ENCODE measurements at regions not wholly inside any gene's neighbourhood (a gene's known extent, or its start where the extent isn't known, plus 50 kb on each side); places are given as distances from the start of the nearest gene placed in this dataset.
A peak's percentile ranks its signal among the peaks of the same experiment; 100 is the strongest.

DNA sequence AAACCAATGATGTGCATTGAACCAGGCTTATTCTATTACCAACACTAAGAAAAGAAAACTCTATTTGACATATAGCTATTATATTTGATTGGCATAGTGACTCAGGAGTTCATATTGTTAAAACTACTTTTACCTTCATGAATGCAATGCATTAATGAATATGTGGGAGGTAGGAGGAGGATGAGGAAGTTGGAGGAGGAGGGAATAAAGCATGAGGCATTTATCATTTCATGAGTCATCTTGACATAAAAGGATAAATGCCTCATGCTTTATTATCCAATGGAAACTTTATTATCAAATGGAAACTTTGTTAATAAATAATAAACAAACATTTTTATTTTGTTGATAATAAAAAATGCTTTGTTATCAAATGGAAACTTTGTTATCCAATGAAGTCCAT is 116.5 kb downstream of the SPRY2 start:
- intact Hi-C loops (cut with micrococcal nuclease; ENCODE audit: unreplicated experiment) = no loop called here
- H3K4me2 ChIP-seq = no peak overlapping the region
- no peaks in the 10 kb centered on the region for H3K27me3 ChIP-seq (ENCODE audit: insufficient read depth, low read depth)
- DNase-seq = peak in 1 of 2 experiments; percentile 60
- POLR2A ChIA-PET (ENCODE audit: unreplicated experiment) = no interaction called here
- no peak overlapping the region for H2AFZ ChIP-seq
- CTCF ChIA-PET = interaction anchor here (0.6 kb wide), 1 partner anchor 95 kb away, joined by 10 read pairs; no protein-coding TSS in a partner anchor
- H3K4me1 ChIP-seq (replicated peaks; ENCODE audit: insufficient read depth) = no peaks in the 10 kb centered on the region
- no peaks in the 10 kb centered on the region for H3K36me3 ChIP-seq (ENCODE audit: low read depth)
- no peaks in the 10 kb centered on the region for H3F3A ChIP-seq (ENCODE audit: insufficient read depth, low read depth)
- H4K20me1 ChIP-seq (ENCODE audit: insufficient read depth) = no peaks in the 10 kb centered on the region
- no peak overlapping the region for H3K4me3 ChIP-seq
- H3K9me3 ChIP-seq (ENCODE audit: insufficient read depth, low read depth) = no peaks in the 10 kb centered on the region
- H3K9me2 ChIP-seq (ENCODE audit: insufficient read depth) = no peaks in the 10 kb centered on the region
- no peak overlapping the region for H3K27ac ChIP-seq
- no peaks in the 10 kb centered on the region for H3K79me2 ChIP-seq (ENCODE audit: low read depth)
- TF ChIP-seq, protein P1, sequence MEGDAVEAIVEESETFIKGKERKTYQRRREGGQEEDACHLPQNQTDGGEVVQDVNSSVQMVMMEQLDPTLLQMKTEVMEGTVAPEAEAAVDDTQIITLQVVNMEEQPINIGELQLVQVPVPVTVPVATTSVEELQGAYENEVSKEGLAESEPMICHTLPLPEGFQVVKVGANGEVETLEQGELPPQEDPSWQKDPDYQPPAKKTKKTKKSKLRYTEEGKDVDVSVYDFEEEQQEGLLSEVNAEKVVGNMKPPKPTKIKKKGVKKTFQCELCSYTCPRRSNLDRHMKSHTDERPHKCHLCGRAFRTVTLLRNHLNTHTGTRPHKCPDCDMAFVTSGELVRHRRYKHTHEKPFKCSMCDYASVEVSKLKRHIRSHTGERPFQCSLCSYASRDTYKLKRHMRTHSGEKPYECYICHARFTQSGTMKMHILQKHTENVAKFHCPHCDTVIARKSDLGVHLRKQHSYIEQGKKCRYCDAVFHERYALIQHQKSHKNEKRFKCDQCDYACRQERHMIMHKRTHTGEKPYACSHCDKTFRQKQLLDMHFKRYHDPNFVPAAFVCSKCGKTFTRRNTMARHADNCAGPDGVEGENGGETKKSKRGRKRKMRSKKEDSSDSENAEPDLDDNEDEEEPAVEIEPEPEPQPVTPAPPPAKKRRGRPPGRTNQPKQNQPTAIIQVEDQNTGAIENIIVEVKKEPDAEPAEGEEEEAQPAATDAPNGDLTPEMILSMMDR (conservative IDR thresholded peaks at IDR 0.05) = no peak
- no peak for TF ChIP-seq EZH2 (IDR thresholded peaks at IDR 0.05; ENCODE audit: low read depth)
- BruUV-seq (replicated peaks) = no TSS peak

DNA sequence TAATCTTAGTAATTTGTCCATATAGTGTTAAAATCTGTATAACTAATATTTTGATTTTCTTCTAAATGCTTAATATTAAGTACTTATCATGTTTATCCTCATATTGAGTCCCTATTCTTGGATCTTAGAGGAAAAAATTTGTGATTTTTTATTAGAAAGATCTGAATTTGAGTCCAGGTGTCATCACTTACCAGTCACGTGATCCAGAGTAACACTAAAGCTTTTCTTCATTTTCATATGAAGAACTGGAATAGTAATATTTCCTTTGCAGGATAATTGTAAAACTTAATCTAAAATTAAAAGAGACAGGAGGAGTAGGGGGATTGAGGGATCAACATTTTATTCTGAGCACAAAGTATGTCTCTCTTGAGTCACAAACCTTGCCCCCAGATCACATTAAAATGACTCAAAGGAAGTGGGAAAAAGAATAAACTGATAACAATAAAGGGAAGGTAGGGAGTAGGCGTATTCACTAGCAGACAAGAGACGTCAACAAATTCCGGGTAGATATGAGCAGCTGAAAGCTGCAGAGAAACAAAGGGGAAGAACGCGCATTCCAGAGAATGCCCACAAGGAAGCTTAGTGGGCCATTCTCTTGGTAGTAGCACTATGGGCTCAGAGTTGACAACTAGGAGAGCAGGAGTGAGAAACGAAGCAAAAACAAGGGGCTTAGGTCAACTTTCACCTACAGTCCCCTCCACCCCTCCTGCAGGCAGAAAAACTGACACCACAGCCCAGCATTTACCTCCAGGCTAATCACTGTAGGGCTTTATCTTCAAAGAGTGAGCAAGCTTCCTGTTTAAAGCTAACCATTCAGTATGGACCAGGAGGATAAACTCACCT is 123.1 kb downstream of the SPRY2 start:
- no peaks in the 10 kb centered on the region for H3K4me1 ChIP-seq (replicated peaks; ENCODE audit: insufficient read depth)
- TF ChIP-seq, protein P1 (conservative IDR thresholded peaks at IDR 0.05) = no peak
- TF ChIP-seq EZH2 (IDR thresholded peaks at IDR 0.05; ENCODE audit: low read depth) = no peak
- no peaks in the 10 kb centered on the region for H3F3A ChIP-seq (ENCODE audit: insufficient read depth, low read depth)
- POLR2A ChIA-PET (ENCODE audit: unreplicated experiment) = interaction anchor here (0.5 to 0.6 kb wide), 2 partner anchors 59 to 168 kb away, joined by 3 to 10 read pairs; no protein-coding TSS in a partner anchor
- no peaks in the 10 kb centered on the region for H3K79me2 ChIP-seq (ENCODE audit: low read depth)
- intact Hi-C loops (cut with micrococcal nuclease; ENCODE audit: unreplicated experiment) = loop anchor here (10.0 kb wide), 1 partner anchor 183 kb away; no protein-coding TSS in a partner anchor
- H3K9me3 ChIP-seq (ENCODE audit: insufficient read depth, low read depth) = no peaks in the 10 kb centered on the region
- no peaks in the 10 kb centered on the region for H3K9me2 ChIP-seq (ENCODE audit: insufficient read depth)
- peak overlapping the region; percentile 54 for H2AFZ ChIP-seq
- H4K20me1 ChIP-seq (ENCODE audit: insufficient read depth) = no peaks in the 10 kb centered on the region
- no TSS peak for BruUV-seq (replicated peaks)
- DNase-seq = peak in 1 of 2 experiments; percentile 32
- no peak overlapping the region for H3K4me2 ChIP-seq
- CTCF ChIA-PET = interaction anchor here (0.5 to 0.6 kb wide), 2 partner anchors 33 to 42 kb away, joined by 4 read pairs; no protein-coding TSS in a partner anchor
- H3K27me3 ChIP-seq (ENCODE audit: insufficient read depth, low read depth) = no peaks in the 10 kb centered on the region
- no peak overlapping the region for H3K4me3 ChIP-seq
- no peaks in the 10 kb centered on the region for H3K36me3 ChIP-seq (ENCODE audit: low read depth)
- no peak overlapping the region for H3K27ac ChIP-seq

DNA sequence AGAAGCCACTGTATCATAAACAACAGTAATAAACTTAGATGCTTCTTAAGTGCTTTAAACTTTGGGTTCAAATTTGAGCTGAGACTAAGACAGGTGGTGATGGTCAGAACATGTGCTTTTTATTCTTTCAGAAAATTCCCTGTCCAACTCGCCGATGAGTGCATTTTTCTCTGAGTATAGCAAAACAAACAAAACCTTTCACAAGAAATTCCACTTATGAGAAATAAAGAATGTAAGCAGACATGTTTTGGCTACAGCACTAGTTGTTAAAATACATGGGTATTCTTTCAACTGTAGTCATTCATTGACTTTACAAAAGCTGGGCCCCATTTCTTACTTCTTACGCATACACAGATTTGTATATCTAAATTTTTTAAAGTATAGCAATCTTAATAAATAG is 125.6 kb downstream of the SPRY2 start:
- intact Hi-C loops (cut with micrococcal nuclease; ENCODE audit: unreplicated experiment) = loop anchor here (10.0 kb wide), 1 partner anchor 181 kb away; no protein-coding TSS in a partner anchor
- no peak for TF ChIP-seq EZH2 (IDR thresholded peaks at IDR 0.05; ENCODE audit: low read depth)
- TF ChIP-seq, protein P1 (conservative IDR thresholded peaks at IDR 0.05) = no peak
- H2AFZ ChIP-seq = no peak overlapping the region
- ChIA-PET POLR2A (ENCODE audit: unreplicated experiment) (no interaction called here), CTCF (interaction anchor here (0.6 kb wide), 1 partner anchor 758 kb away, joined by 5 read pairs; no protein-coding TSS in a partner anchor)
- no peaks in the 10 kb centered on the region for H3K9me2 ChIP-seq (ENCODE audit: insufficient read depth)
- H3K9me3 ChIP-seq (ENCODE audit: insufficient read depth, low read depth) = no peaks in the 10 kb centered on the region
- no peak overlapping the region for H3K4me3 ChIP-seq
- H4K20me1 ChIP-seq (ENCODE audit: insufficient read depth) = no peaks in the 10 kb centered on the region
- H3K4me2 ChIP-seq = no peak overlapping the region
- H3K4me1 ChIP-seq (replicated peaks; ENCODE audit: insufficient read depth) = no peaks in the 10 kb centered on the region
- no peak for DNase-seq
- H3K36me3 ChIP-seq (ENCODE audit: low read depth) = no peaks in the 10 kb centered on the region
- H3K79me2 ChIP-seq (ENCODE audit: low read depth) = no peaks in the 10 kb centered on the region
- no peaks in the 10 kb centered on the region for H3K27me3 ChIP-seq (ENCODE audit: insufficient read depth, low read depth)
- no TSS peak for BruUV-seq (replicated peaks)
- no peaks in the 10 kb centered on the region for H3F3A ChIP-seq (ENCODE audit: insufficient read depth, low read depth)
- H3K27ac ChIP-seq = no peak overlapping the region
